ENCODE measurements at regions not wholly inside any gene's neighbourhood (a gene's known extent, or its start where the extent isn't known, plus 50 kb on each side); places are given as distances from the start of the nearest gene placed in this dataset.

DNA sequence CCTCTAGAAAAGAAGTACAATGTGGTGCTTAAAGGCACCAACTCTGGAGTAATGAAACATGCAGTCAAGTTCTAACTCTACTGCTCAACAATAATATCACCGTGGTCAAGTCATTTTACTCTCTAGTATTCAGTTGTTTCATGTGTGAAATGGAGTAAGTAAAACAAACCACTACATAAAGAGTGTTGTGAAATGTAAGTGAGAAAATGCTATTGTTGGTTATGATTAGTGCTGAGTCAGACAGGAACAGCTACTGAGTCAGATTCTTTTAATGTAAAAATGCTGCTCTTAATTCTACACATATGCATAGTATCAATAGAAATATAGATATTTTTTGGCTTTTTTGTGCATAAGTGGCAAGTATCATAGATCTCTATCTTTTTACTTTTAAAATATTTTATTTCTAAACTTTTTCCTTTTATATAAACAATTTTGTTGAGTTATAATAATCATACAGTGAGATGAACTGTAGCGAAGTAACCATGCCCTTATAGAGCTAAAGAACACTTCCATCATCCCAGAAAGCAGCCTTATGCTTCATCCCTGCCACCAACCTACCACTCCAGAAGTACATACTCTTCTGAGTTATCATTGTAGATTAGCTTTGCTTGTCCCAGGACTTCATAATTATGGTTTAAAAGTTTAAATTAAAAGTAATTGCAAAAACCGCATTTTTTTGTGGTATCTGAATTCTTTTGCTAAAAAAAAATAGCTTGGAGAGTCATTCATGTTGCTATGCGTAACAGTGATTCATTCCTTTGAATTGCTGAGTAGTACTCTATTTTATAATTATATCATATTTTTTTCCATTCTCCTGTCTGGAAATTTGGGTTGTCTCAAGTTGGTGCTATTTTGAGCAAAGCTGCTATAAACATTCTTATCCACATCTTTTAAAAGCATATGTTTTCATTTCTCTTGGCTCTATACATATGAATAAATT lies 548.2 kb upstream of the CLINT1 start:
- H3K4me2 ChIP-seq (replicated peaks; ENCODE audit: extremely low read depth, low read length, poor library complexity, severe bottlenecking): no peak overlapping the region
- peak overlapping the region in 1 of 2 donors; percentile 20 for H3K27ac ChIP-seq (ENCODE audit: low read depth in 1 of 2, low read length in 2 of 2)
- H3K36me3 ChIP-seq (replicated peaks in 1 of 2; ENCODE audit: control insufficient read depth in 1 of 2, insufficient read depth in 2 of 2, low read length in 2 of 2): no peaks in the 10 kb centered on the region
- Mint-ChIP-seq H3K27ac (peak overlapping the region in 4 of 7 donors; percentile 18 to 76 (median 46)), H3K4me1 (peaks cover 25% of the 10 kb centered on the region), H3K9me3 (peaks cover 20 to 28% (median 21%) of the 10 kb centered on the region in 7 donors), H3K27me3 (ENCODE audit: low read depth in 3 of 3) (peaks cover 0 to 2% (median 0%) of the 10 kb centered on the region in 3 donors), H3K36me3 (peaks cover 5 to 9% of the 10 kb centered on the region in 2 donors), H3K4me3 (no peak overlapping the region)
- H4K20me1 ChIP-seq (ENCODE audit: insufficient read depth, low read length): no peaks in the 10 kb centered on the region
- no peaks in the 10 kb centered on the region for H3K27me3 ChIP-seq (ENCODE audit: control insufficient read depth in 2 of 2, insufficient read depth in 2 of 2, low read length in 2 of 2)
- DNase-seq: peak; percentile 47 to 81 (median 72)
- H3K4me3 ChIP-seq (replicated peaks in 1 of 3; ENCODE audit: low read depth in 2 of 3, low read length in 3 of 3): no peak overlapping the region
- no CpG with 5 or more reads among the region's 4 CpGs for WGBS (ENCODE audit: insufficient coverage)
- TF ChIP-seq, protein P1, sequence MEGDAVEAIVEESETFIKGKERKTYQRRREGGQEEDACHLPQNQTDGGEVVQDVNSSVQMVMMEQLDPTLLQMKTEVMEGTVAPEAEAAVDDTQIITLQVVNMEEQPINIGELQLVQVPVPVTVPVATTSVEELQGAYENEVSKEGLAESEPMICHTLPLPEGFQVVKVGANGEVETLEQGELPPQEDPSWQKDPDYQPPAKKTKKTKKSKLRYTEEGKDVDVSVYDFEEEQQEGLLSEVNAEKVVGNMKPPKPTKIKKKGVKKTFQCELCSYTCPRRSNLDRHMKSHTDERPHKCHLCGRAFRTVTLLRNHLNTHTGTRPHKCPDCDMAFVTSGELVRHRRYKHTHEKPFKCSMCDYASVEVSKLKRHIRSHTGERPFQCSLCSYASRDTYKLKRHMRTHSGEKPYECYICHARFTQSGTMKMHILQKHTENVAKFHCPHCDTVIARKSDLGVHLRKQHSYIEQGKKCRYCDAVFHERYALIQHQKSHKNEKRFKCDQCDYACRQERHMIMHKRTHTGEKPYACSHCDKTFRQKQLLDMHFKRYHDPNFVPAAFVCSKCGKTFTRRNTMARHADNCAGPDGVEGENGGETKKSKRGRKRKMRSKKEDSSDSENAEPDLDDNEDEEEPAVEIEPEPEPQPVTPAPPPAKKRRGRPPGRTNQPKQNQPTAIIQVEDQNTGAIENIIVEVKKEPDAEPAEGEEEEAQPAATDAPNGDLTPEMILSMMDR (IDR thresholded peaks at IDR 0.05): no peak
- no peak overlapping the region for H2AFZ ChIP-seq (ENCODE audit: insufficient read depth, low read depth, low read length, poor library complexity, severe bottlenecking)
- intact Hi-C loops (cut with micrococcal nuclease): no loop called here
- no peak overlapping the region for H3K9ac ChIP-seq (ENCODE audit: insufficient read depth, low read length, poor library complexity, severe bottlenecking)
- H3K9me3 ChIP-seq (replicated peaks in 1 of 2; ENCODE audit: control insufficient read depth in 1 of 2, insufficient read depth in 1 of 2, low read length in 2 of 2): peaks cover 15 to 20% of the 10 kb centered on the region in 2 donors
- peaks cover 20 to 28% of the 10 kb centered on the region in 2 donors for H3K4me1 ChIP-seq (ENCODE audit: control insufficient read depth in 1 of 2, insufficient read depth in 2 of 2, low read length in 2 of 2)
- H3K79me2 ChIP-seq (ENCODE audit: insufficient read depth, low read length): no peaks in the 10 kb centered on the region

- no peak overlapping the region for H3K4me3 ChIP-seq (replicated peaks in 1 of 3; ENCODE audit: low read depth in 2 of 3, low read length in 3 of 3)
- H4K20me1 ChIP-seq (ENCODE audit: insufficient read depth, low read length): no peaks in the 10 kb centered on the region
- no peak overlapping the region for H3K4me3 Mint-ChIP-seq
- peaks cover 0 to 12% of the 10 kb centered on the region in 2 donors for H3K4me1 ChIP-seq (ENCODE audit: control insufficient read depth in 1 of 2, insufficient read depth in 2 of 2, low read length in 2 of 2)
- H2AFZ ChIP-seq (ENCODE audit: insufficient read depth, low read depth, low read length, poor library complexity, severe bottlenecking): no peak overlapping the region
- no peaks in the 10 kb centered on the region for H3K36me3 ChIP-seq (replicated peaks in 1 of 2; ENCODE audit: control insufficient read depth in 1 of 2, insufficient read depth in 2 of 2, low read length in 2 of 2)
- H3K27me3 ChIP-seq (ENCODE audit: control insufficient read depth in 2 of 2, insufficient read depth in 2 of 2, low read length in 2 of 2): peaks cover 0 to 2% of the 10 kb centered on the region in 2 donors
- H3K9me3 ChIP-seq (replicated peaks in 1 of 2; ENCODE audit: control insufficient read depth in 1 of 2, insufficient read depth in 1 of 2, low read length in 2 of 2): peaks cover 3 to 9% of the 10 kb centered on the region in 2 donors
- peaks cover 0 to 5% (median 0%) of the 10 kb centered on the region in 3 donors for H3K27me3 Mint-ChIP-seq (ENCODE audit: low read depth in 3 of 3)
- no peak overlapping the region for H3K27ac Mint-ChIP-seq
- H3K9ac ChIP-seq (ENCODE audit: insufficient read depth, low read length, poor library complexity, severe bottlenecking): no peak overlapping the region
- TF ChIP-seq, protein P1 (IDR thresholded peaks at IDR 0.05): no peak
- peaks cover 7 to 14% (median 10%) of the 10 kb centered on the region in 7 donors for H3K9me3 Mint-ChIP-seq
- 74% methylated on average over 3 of the region's 6 CpGs for WGBS (ENCODE audit: insufficient coverage)
- DNase-seq: no peak
- intact Hi-C loops (cut with micrococcal nuclease): loop anchor here in 1 of 2 donors (10.0 kb wide), 1 partner anchor 66 kb away; no protein-coding TSS in a partner anchor
- no peak overlapping the region for H3K27ac ChIP-seq (ENCODE audit: low read depth in 1 of 2, low read length in 2 of 2)
- no peaks in the 10 kb centered on the region for H3K79me2 ChIP-seq (ENCODE audit: insufficient read depth, low read length)
- H3K4me2 ChIP-seq (replicated peaks; ENCODE audit: extremely low read depth, low read length, poor library complexity, severe bottlenecking): no peak overlapping the region
- H3K36me3 Mint-ChIP-seq: peaks cover 0 to 3% of the 10 kb centered on the region in 2 donors
- peaks cover 10% of the 10 kb centered on the region for H3K4me1 Mint-ChIP-seq
These were observed 539.6 kb upstream of the CLINT1 start for GRCh38 chr5:158398360-158399201.
